H1 (cell line): ENCODE measurements at regions not wholly inside any gene's neighbourhood (a gene's known extent, or its start where the extent isn't known, plus 50 kb on each side); places are given as distances from the start of the nearest gene placed in this dataset.

Source experiments
- CTCF ChIA-PET: fragments of 300-600 bp; sonication (Branson Sonifier 250); formaldehyde crosslinking; loops from one replicate; lab custom pipeline; 2021; ENCODE audit not compliant: partially characterized antibody; lab: Charles Lee
- POLR2A ChIA-PET: fragments of 300-600 bp; sonication (Branson Sonifier 250); formaldehyde crosslinking; loops from one replicate; lab custom pipeline; 2021; ENCODE audit warnings: inconsistent platforms; ENCODE audit not compliant: partially characterized antibody; lab: Charles Lee
- DNase-seq, 2 experiments: peaks; one replicate each; pipeline versions ENCODE4 v3.0.0 to v3.0.0-alpha.2; 2010 to 2022; ENCODE audit warnings: low spot score in 2 of 2, low read depth in 1 of 2, mixed read lengths in 1 of 2
- FAIRE-seq: peaks from 2 replicates; lab custom pipeline; 2011; peaks lifted over from hg19 to GRCh38; lab: Jason Lieb, UNC
- H2AFZ ChIP-seq: 2 replicates; pipeline ENCODE4 v1.8.1; 2012; ENCODE audit warnings: low read length, inconsistent platforms
- H2AK5ac ChIP-seq: 2 replicates; pipeline ENCODE4 v1.6.1; 2013; ENCODE audit warnings: low read depth, low read length
- H2BK120ac ChIP-seq: replicated peaks from 2 replicates; pipeline ENCODE3; 2013; ENCODE audit warnings: low read depth, low read length, inconsistent platforms
- H2BK12ac ChIP-seq: 2 replicates; pipeline ENCODE4 v1.6.1; 2013; ENCODE audit warnings: low read depth, low read length
- H2BK15ac ChIP-seq: 2 replicates; pipeline ENCODE4 v1.6.1; 2013; ENCODE audit warnings: low read length
- H2BK20ac ChIP-seq: 2 replicates; pipeline ENCODE4 v1.6.1; 2013; ENCODE audit warnings: low read length
- H2BK5ac ChIP-seq: 2 replicates; pipeline ENCODE4 v1.6.1; 2013; ENCODE audit warnings: low read depth, low read length
- H3K14ac ChIP-seq: 2 replicates; pipeline ENCODE4 v1.6.1; 2013; ENCODE audit warnings: inconsistent platforms; ENCODE audit not compliant: insufficient read length
- H3K18ac ChIP-seq: 2 replicates; pipeline ENCODE4 v1.6.1; 2013; ENCODE audit warnings: low read length; ENCODE audit errors: extremely low read depth
- H3K23ac ChIP-seq: 2 replicates; pipeline ENCODE4 v1.6.1; 2013; ENCODE audit warnings: inconsistent platforms; ENCODE audit not compliant: insufficient read length
- H3K23me2 ChIP-seq: 2 replicates; pipeline ENCODE4 v1.6.1; 2013; ENCODE audit warnings: low read depth, low read length
- H3K27ac ChIP-seq: 2 replicates; pipeline ENCODE4 v1.6.1; 2011; ENCODE audit warnings: low read depth, low read length, inconsistent platforms
- H3K27me3 ChIP-seq, 4 experiments: replicated peaks in 1 of 4; 1 replicate in 1 of 4; 2 replicates in 3 of 4; pipeline versions ENCODE4 v1.6.1 to v1.8.1; 2011 to 2013; ENCODE audit warnings: low read length in 3 of 4, mild to moderate bottlenecking in 3 of 4, inconsistent platforms in 2 of 4, mixed read lengths in 2 of 4, moderate library complexity in 1 of 4; ENCODE audit not compliant: control insufficient read depth in 3 of 4, insufficient read depth in 3 of 4; ENCODE audit errors: extremely low read depth in 1 of 4
- H3K36me3 ChIP-seq, 4 experiments: 2 replicates each; pipeline versions ENCODE4 v1.6.1 to v1.8.1; 2011 to 2013; ENCODE audit warnings: mild to moderate bottlenecking in 4 of 4, low read length in 3 of 4, moderate library complexity in 2 of 4, control low read depth in 1 of 4, inconsistent platforms in 1 of 4; ENCODE audit not compliant: insufficient read depth in 4 of 4, control insufficient read depth in 2 of 4
- H3K4ac ChIP-seq: replicated peaks from 2 replicates; pipeline ENCODE3; 2013; ENCODE audit warnings: low read length, low read depth, mixed read lengths, inconsistent platforms; ENCODE audit not compliant: insufficient read length
- H3K4me1 ChIP-seq, 4 experiments: replicated peaks in 1 of 4; 1 replicate in 1 of 4; 2 replicates in 3 of 4; pipeline versions ENCODE4 v1.6.1 to v1.8.1; 2011 to 2013; ENCODE audit warnings: low read length in 3 of 4, inconsistent platforms in 2 of 4, mixed read lengths in 1 of 4; ENCODE audit not compliant: insufficient read depth in 4 of 4, control insufficient read depth in 3 of 4
- H3K4me2 ChIP-seq, 2 experiments: 2 replicates each; pipeline versions ENCODE4 v1.6.1 to v1.8.1; 2011 to 2013; ENCODE audit warnings: low read depth in 2 of 2, low read length in 2 of 2, control low read depth in 1 of 2, inconsistent platforms in 1 of 2, mild to moderate bottlenecking in 1 of 2; ENCODE audit not compliant: insufficient read depth in 1 of 2
- H3K4me3 ChIP-seq, 4 experiments: fragments of 200-600, 300-600 bp in 1 of 4; sonication (generic), shearing (Covaris generic), sonication (Bioruptor Twin) in 1 of 4; 2 replicates each; pipeline versions ENCODE4 v1.5.1 to v1.8.1; 2011 to 2016; ENCODE audit warnings: low read length in 4 of 4, low read depth in 3 of 4, control low read depth in 2 of 4, inconsistent platforms in 2 of 4, mild to moderate bottlenecking in 2 of 4, mixed read lengths in 1 of 4, moderate library complexity in 1 of 4; ENCODE audit not compliant: insufficient read depth in 2 of 4; ENCODE audit errors: extremely low read depth in 1 of 4
- H3K56ac ChIP-seq: replicated peaks from 2 replicates; pipeline ENCODE3; 2013; ENCODE audit warnings: low read depth, mild to moderate bottlenecking, mixed read lengths, low read length, inconsistent platforms; ENCODE audit not compliant: insufficient read length
- H3K79me1 ChIP-seq: 2 replicates; pipeline ENCODE4 v1.6.1; 2013; ENCODE audit warnings: low read depth, low read length, control low read depth
- H3K79me2 ChIP-seq, 2 experiments: 2 replicates each; pipeline versions ENCODE4 v1.6.1 to v1.8.1; 2012 to 2013; ENCODE audit warnings: low read length in 2 of 2, mild to moderate bottlenecking in 2 of 2, inconsistent platforms in 1 of 2; ENCODE audit not compliant: insufficient read depth in 2 of 2, control insufficient read depth in 1 of 2
- H3K9ac ChIP-seq, 4 experiments: replicated peaks in 1 of 4; 1 replicate in 1 of 4; 2 replicates in 3 of 4; pipeline versions ENCODE4 v1.6.1 to v1.8.1; 2011 to 2013; ENCODE audit warnings: low read depth in 3 of 4, low read length in 3 of 4, control low read depth in 2 of 4, mild to moderate bottlenecking in 2 of 4, moderate library complexity in 2 of 4, inconsistent platforms in 1 of 4; ENCODE audit errors: extremely low read depth in 1 of 4
- H3K9me3 ChIP-seq, 2 experiments: 2 replicates each; pipeline versions ENCODE4 v1.6.1 to v1.8.1; 2012 to 2013; ENCODE audit warnings: mild to moderate bottlenecking in 2 of 2, moderate library complexity in 2 of 2, control low read depth in 1 of 2, inconsistent platforms in 1 of 2, low read depth in 1 of 2, low read length in 1 of 2, mixed read lengths in 1 of 2; ENCODE audit not compliant: insufficient read depth in 2 of 2
- H4K20me1 ChIP-seq, 2 experiments: replicated peaks in 1 of 2; 2 replicates each; pipeline versions ENCODE3 to v1.8.1; 2011 to 2013; ENCODE audit warnings: inconsistent platforms in 2 of 2, low read length in 2 of 2, mild to moderate bottlenecking in 1 of 2; ENCODE audit not compliant: insufficient read depth in 2 of 2, control insufficient read depth in 1 of 2
- H4K5ac ChIP-seq: 2 replicates; pipeline ENCODE4 v1.6.1; 2013; ENCODE audit warnings: low read length, low read depth, mixed read lengths, inconsistent platforms; ENCODE audit not compliant: insufficient read length
- H4K8ac ChIP-seq: 2 replicates; pipeline ENCODE4 v1.8.0; 2013; ENCODE audit warnings: mild to moderate bottlenecking, moderate library complexity, low read length, inconsistent platforms; ENCODE audit not compliant: insufficient read depth; ENCODE audit errors: extremely low read depth
- H4K91ac ChIP-seq: replicated peaks from 2 replicates; pipeline ENCODE3; 2013; ENCODE audit warnings: low read length, mixed read lengths, inconsistent platforms; ENCODE audit not compliant: insufficient read length
- ASH2L ChIP-seq: fragments of 200-600, 300-600 bp; sonication (generic); IDR thresholded peaks from one replicate; pipeline ENCODE4 v1.7.1; 2017; ENCODE audit warnings: low read length
- BCL11A ChIP-seq, 2 experiments: IDR thresholded peaks; one replicate each; pipeline ENCODE4 v1.6.1; 2011; ENCODE audit warnings: low read depth in 2 of 2, low read length in 2 of 2, mild to moderate bottlenecking in 2 of 2
- CHD2 ChIP-seq: IDR thresholded peaks from 2 replicates; pipeline ENCODE4 v1.6.1; 2012; ENCODE audit warnings: low read length, improper control_type of control experiment
- EZH2 ChIP-seq: fragments of 200-600 bp; sonication (generic); IDR thresholded peaks from 2 replicates; pipeline ENCODE4 v1.7.1; 2012; ENCODE audit warnings: low read depth, mild to moderate bottlenecking, moderate library complexity, low read length, inconsistent platforms; ENCODE audit not compliant: severe bottlenecking
- GABPA ChIP-seq: IDR thresholded peaks from 2 replicates; pipeline ENCODE4 v1.6.1; 2011; ENCODE audit warnings: mild to moderate bottlenecking, low read length, moderate library complexity, borderline replicate concordance; ENCODE audit not compliant: insufficient read depth
- HDAC6 ChIP-seq: IDR thresholded peaks from one replicate; pipeline ENCODE4 v1.7.1; 2012; ENCODE audit warnings: low read depth, mild to moderate bottlenecking, inconsistent platforms, low read length, moderate library complexity
- KDM5A ChIP-seq: fragments of 200-600 bp; IDR thresholded peaks from 2 replicates; pipeline ENCODE4 v1.7.1; 2012; ENCODE audit warnings: mild to moderate bottlenecking, low read length, inconsistent platforms, mixed read lengths
- MAFK ChIP-seq: IDR thresholded peaks from 2 replicates; pipeline ENCODE4 v1.6.1; 2012; ENCODE audit warnings: low read depth, mild to moderate bottlenecking, improper control_type of control experiment, low read length
- MAX ChIP-seq: IDR thresholded peaks from 2 replicates; pipeline ENCODE4 v1.6.1; 2012; ENCODE audit warnings: inconsistent platforms
- POLR2A ChIP-seq, 2 experiments: IDR thresholded peaks; 1 replicate in 1 of 2; 2 replicates in 1 of 2; pipeline ENCODE4 v1.6.1; 2011; ENCODE audit warnings: low read depth in 2 of 2, low read length in 2 of 2, mild to moderate bottlenecking in 2 of 2; ENCODE audit errors: control extremely low read depth in 1 of 2
- RBBP5 ChIP-seq: IDR thresholded peaks from 2 replicates; pipeline ENCODE4 v1.7.1; 2012; ENCODE audit warnings: low read depth, mild to moderate bottlenecking, inconsistent platforms, low read length, moderate library complexity, borderline replicate concordance
- SIRT6 ChIP-seq: IDR thresholded peaks from one replicate; pipeline ENCODE4 v1.7.1; 2012; ENCODE audit warnings: low read length, inconsistent platforms
- SIX5 ChIP-seq: IDR thresholded peaks from 2 replicates; pipeline ENCODE4 v1.6.1; 2011; ENCODE audit warnings: mild to moderate bottlenecking, low read depth, low read length
- SRF ChIP-seq: IDR thresholded peaks from 2 replicates; pipeline ENCODE4 v1.6.1; 2011; ENCODE audit warnings: mild to moderate bottlenecking, low read depth, low read length, moderate library complexity
- TAF1 ChIP-seq: IDR thresholded peaks from 2 replicates; pipeline ENCODE4 v1.6.1; 2011; ENCODE audit warnings: mild to moderate bottlenecking, low read depth, low read length
- TBP ChIP-seq: IDR thresholded peaks from 2 replicates; pipeline ENCODE4 v1.6.1; 2011; ENCODE audit warnings: low read depth, low read length, improper control_type of control experiment
- USF2 ChIP-seq: IDR thresholded peaks from 2 replicates; pipeline ENCODE4 v1.6.1; 2011; ENCODE audit warnings: low read length, improper control_type of control experiment

- H3K23ac ChIP-seq: no peak overlapping the region
- no peak overlapping the region for H2BK15ac ChIP-seq
- H3K18ac ChIP-seq: no peak overlapping the region
- H3K27ac ChIP-seq: no peak overlapping the region
- no peaks in the 10 kb centered on the region for H3K27me3 ChIP-seq
- H4K5ac ChIP-seq: no peak overlapping the region
- H4K91ac ChIP-seq: no peak overlapping the region
- CTCF ChIA-PET: interaction anchor here (1.2 kb wide), 1 partner anchor 117 kb away, joined by 3 read pairs; no protein-coding TSS in a partner anchor
- peaks cover 22 to 26% of the 10 kb centered on the region in 2 experiments for H3K9me3 ChIP-seq
- H2AFZ ChIP-seq: no peak overlapping the region
- H3K56ac ChIP-seq: no peak overlapping the region
- H2BK120ac ChIP-seq: no peak overlapping the region
- no peak overlapping the region for H4K8ac ChIP-seq
- FAIRE-seq (no peak), DNase-seq (no peak)
- H3K14ac ChIP-seq: no peak overlapping the region
- no peak overlapping the region for H3K4me2 ChIP-seq
- no peaks in the 10 kb centered on the region for H3K4me1 ChIP-seq
- H3K23me2 ChIP-seq: no peaks in the 10 kb centered on the region
- no peak overlapping the region for H2BK12ac ChIP-seq
- POLR2A ChIA-PET: no interaction called here
- H2BK5ac ChIP-seq: no peak overlapping the region
- no peak overlapping the region for H3K4me3 ChIP-seq
- no peak overlapping the region for H3K9ac ChIP-seq
- H3K79me2 ChIP-seq: no peaks in the 10 kb centered on the region
- H4K20me1 ChIP-seq: no peaks in the 10 kb centered on the region
- H3K79me1 ChIP-seq: no peaks in the 10 kb centered on the region
- H3K4ac ChIP-seq: no peak overlapping the region
- H3K36me3 ChIP-seq: peaks cover 0 to 3% (median 0%) of the 10 kb centered on the region in 4 experiments; a peak in 1 of 8 replicates
- no peak overlapping the region for H2AK5ac ChIP-seq
- no peak overlapping the region for H2BK20ac ChIP-seq
- TF ChIP-seq ASH2L (no peak), HDAC6 (no peak), EZH2 (no peak), GABPA (no peak), MAX (no peak), TBP (no peak), MAFK (no peak), RBBP5 (no peak), SIRT6 (no peak), USF2 (no peak), SRF (no peak), BCL11A (IDR thresholded peaks at IDR 0.05; ENCODE audit: low read depth in 2 of 2, low read length in 2 of 2) (no peak), TAF1 (no peak), POLR2A (IDR thresholded peaks at IDR 0.05; ENCODE audit: control extremely low read depth in 1 of 2, low read depth in 2 of 2, low read length in 2 of 2) (no peak), SIX5 (no peak), CHD2 (no peak), KDM5A (no peak)
These were observed 99.8 kb downstream of the EN1 start for GRCh38 chr2:118747637-118748036.
